Fibroblast of gingiva (primary cell): ENCODE measurements at regions not wholly inside any gene's neighbourhood (a gene's known extent, or its start where the extent isn't known, plus 50 kb on each side); places are given as distances from the start of the nearest gene placed in this dataset.
A peak's percentile ranks its signal among the peaks of the same experiment; 100 is the strongest.
"Not testable (repeated sequence)": the region's sequence is repeated elsewhere in the genome, so short reads cannot be mapped to it uniquely, and the experiment has no call there.

Experiments
- DNase-seq: peaks from one replicate; pipeline ENCODE4 v3.0.0-alpha.2; 2011; ENCODE audit warnings: low read depth

GRCh38 chr22:23437779-23438178 lies 142.3 kb downstream of the IGLL1 start:
- DNase-seq, result no peak

- not testable (repeated sequence) for DNase-seq
Observed at GRCh38 chr22:23437107-23437395, 143.0 kb downstream of the IGLL1 start.

- DNase-seq, result not testable (repeated sequence)
Observed at GRCh38 chr22:23436354-23437106, 143.6 kb downstream of the IGLL1 start.

- DNase-seq, result not testable (repeated sequence)
Observed at GRCh38 chr22:23435186-23435585, 144.9 kb downstream of the IGLL1 start.

- DNase-seq, result not testable (repeated sequence)
Observed at GRCh38 chr22:23434198-23434830, 145.8 kb downstream of the IGLL1 start.

DNA sequence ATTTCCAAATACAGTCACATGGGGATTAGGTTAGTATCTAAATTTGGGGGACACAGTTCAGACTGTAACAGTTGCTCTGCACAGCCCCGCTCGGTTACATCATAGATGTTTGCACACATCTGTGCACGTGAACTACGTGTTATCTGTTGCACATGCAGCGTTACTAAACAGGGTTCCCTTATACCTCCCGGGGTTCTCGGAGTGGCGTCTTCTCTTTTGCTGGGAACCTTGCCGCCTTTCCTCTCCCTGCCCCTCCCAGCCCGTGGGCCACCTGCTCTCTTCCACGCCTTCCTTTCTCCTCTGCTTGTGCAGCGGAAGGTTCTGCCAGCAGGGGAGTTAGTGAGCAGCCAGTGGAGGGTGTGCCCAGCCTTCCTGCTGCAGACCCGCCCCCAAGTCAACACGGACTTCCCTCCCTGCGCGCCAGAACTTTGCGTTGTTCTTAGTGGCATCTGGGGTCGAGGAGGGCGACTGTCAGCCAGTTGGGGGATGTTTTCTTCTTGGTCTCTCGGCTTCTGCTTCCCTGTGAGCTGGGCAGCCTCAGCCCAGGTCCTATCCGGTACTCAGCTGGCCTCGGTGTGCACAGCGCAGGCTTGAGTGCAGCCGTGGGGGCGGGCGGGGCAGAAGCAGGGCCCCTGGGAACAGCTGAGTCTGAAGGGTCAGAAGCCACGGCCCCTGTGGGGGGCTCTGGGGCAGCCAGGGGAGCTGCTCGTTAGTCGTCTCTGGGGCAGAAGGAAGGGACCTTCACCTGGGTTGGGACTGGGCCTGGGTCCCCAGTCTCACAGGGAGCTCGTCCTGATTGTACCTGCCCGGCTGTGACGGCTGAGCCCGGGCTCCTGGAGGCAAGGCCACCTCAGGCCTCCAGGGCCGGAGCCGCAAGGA lies 146.7 kb downstream of the IGLL1 start:
- not testable (repeated sequence) for DNase-seq

GRCh38 chr22:23432719-23433118 lies 147.4 kb downstream of the IGLL1 start:
- not testable (repeated sequence) for DNase-seq

GRCh38 chr22:23431337-23432072 lies 148.6 kb downstream of the IGLL1 start:
- peak; percentile 6 for DNase-seq

DNA sequence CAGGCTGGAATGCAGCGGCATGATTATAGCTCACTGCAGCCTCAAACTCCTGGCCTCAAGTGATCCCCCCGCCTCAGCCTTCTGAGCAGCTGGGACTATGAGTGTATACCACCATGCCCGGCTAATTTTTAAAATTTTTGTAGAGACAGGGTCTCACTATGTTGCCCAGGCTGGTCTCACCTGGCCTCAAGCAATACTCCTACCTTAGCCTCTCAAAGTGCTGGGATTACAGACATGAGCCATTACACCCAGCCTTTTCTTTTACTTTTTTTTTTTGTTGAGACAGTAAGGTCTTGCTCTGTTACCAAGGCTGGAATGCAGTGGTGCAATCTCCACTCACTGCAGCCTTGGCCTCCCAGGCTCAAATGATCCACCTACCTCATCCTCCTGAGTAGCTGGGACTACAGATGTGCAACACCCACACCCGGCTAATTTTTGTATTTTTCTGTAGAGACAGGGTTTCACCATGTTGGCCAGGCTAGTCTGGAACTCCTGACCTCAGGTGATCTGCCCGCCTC lies 155.5 kb downstream of the IGLL1 start:
- DNase-seq, result not testable (repeated sequence)

- no peak for DNase-seq
Observed at GRCh38 chr22:23424031-23424430, 156.1 kb downstream of the IGLL1 start.

- not testable (repeated sequence) for DNase-seq
Observed at GRCh38 chr22:23422281-23422680, 157.8 kb downstream of the IGLL1 start.

- not testable (repeated sequence) for DNase-seq
Observed at GRCh38 chr22:23421300-23421699, 158.8 kb downstream of the IGLL1 start.

DNA sequence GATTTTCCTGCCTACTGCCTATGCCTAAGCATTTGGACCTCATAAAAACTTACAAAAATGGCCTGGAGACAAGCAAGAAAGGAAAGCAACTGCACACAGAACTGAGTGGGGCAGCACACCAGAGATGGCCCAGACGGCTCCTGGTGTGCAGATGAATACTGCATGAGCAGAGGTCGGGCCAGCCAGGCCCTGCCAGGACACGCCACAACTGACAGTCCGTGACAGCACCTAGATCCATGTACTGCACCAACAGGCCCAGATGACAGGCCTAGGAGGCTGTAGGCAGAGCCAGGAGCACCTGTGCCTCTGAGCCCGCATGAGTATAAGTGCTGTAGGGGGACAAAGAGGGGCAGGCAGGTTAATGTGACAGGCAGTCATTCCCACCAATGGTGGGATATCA lies 160.2 kb downstream of the IGLL1 start:
- no peak for DNase-seq

DNA sequence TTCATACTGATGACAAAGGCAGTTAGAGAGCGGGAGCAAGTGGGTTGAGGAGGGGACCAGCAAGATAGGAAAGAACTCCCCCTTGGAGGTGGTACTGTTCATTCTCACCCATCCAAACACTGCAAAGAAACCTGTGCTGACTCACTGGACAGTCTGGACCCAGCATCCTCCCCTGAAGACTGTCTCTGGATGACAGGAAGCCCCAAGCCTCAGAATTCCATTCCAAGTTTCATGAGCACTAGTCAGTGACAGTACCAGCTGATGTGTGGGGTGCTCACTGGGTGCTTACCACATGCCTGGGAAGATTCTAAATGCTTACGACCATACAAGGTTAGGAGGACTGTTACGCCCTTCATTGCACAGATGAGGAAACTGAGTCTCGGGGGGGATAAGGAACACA lies 160.9 kb downstream of the IGLL1 start:
- DNase-seq, result no peak

DNA sequence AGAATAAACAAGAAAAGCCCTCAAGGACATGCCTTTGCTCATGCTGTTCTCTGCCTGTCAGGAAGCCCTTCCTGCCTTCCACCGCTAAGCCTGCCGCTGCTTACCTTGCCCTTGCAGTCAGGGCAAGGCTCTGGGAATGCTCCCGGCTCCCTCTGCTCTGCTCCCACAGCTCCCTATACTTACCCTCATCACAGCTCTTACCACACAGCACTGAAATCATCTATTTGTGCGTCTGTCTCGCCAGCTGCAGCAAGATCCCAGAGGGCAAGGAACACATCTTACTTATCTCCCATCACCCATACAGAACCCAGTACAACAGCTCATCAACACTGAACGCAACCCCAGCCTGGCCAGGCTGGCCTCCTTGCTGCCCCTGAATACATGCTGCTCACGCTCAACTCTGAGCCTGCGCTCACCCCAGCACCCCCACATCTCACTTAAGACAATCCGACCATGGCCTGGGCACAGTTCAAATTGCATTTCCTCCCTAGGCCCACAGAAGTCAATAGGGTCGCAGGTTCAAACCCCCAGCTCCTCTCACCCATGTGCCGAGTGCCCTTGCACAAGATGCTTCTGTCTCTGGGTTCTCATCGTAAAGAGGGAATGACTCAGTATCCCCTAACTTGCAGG lies 161.8 kb downstream of the IGLL1 start:
- DNase-seq, result no peak

DNA sequence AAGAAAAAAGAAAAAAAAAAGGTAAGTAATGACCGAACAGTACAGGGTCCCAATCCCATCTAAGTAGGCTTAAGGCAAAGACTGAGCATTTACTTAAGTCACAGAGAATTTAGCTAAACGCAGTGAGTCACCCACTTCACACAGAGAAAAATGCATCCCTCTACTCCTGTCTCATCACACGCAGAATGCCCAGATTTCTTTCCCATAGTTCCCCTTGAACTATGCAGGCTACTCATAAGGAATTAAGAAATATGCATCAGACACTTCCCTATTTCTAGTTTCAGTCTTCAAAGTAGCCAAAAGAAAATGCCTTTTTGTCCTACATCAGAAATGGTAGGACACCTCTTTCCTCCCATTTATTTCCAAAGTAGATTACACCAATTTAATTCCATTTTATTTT lies 162.8 kb downstream of the IGLL1 start:
- not testable (repeated sequence) for DNase-seq

DNA sequence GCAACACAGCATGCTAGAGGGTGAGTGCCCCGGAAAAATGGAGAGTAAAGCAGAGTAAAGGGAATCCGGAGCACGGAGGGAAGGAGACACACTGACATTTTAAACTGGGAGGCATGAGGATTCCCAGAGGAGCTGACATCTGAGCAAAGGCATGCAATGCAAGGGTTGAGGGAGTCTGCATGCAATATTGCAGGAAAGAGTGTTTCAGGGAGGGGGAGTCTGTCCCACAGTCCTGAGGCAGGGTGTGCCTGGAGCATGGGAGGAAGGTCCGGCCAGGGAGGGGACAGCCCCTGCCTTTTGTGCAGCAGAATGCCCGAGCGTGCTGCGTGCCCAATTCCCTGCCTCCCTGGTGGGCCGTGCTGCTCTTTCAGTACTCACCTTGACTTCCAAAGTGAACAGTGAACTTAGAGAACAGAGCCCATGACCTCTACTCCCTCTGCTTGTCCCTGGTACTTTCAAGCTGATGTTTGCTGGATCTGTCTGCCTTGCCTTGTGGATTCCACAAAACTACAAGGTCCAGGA lies 163.9 kb downstream of the IGLL1 start:
- DNase-seq, result not testable (repeated sequence)

GRCh38 chr22:23415490-23415851 lies 164.6 kb downstream of the IGLL1 start:
- DNase-seq, result no peak

- no peak for DNase-seq
Observed at GRCh38 chr22:23414727-23415489, 165.2 kb downstream of the IGLL1 start.

GRCh38 chr22:23411739-23412138 lies 168.4 kb downstream of the IGLL1 start:
- no peak for DNase-seq
